Gastrocnemius medialis (tissue), 4 donors: ENCODE measurements at regions not wholly inside any gene's neighbourhood (a gene's known extent, or its start where the extent isn't known, plus 50 kb on each side); places are given as distances from the start of the nearest gene placed in this dataset.
A peak's percentile ranks its signal among the peaks of the same experiment; 100 is the strongest.

Experiments used
- ATAC-seq, 2 donors: fragments of 150-250 bp; one replicate each; pipeline ENCODE4 v1.9.1; 2016
- DNase-seq, 2 donors: peaks; one replicate each; pipeline ENCODE4 v3.0.0-alpha.2; 2019
- H3K27ac ChIP-seq, 4 donors: fragments of 200-600 bp; sonication (generic); 1 replicate in 1 of 4; 2 replicates in 3 of 4; pipeline ENCODE4 v1.5.1; 2016 to 2018; ENCODE audit warnings: mild to moderate bottlenecking in 2 of 4, moderate library complexity in 1 of 4
- H3K27me3 ChIP-seq, 3 donors: fragments of 200-600 bp; sonication (generic) in 2 of 3; 1 replicate in 1 of 3; 2 replicates in 2 of 3; pipeline versions ENCODE4 v1.5.1 to v1.6.0; 2016 to 2019; ENCODE audit warnings: mild to moderate bottlenecking in 1 of 3, moderate library complexity in 1 of 3
- H3K36me3 ChIP-seq, 2 donors: fragments of 200-600 bp; sonication (generic) in 1 of 2; one replicate each; pipeline ENCODE4 v1.5.1; 2017 to 2018
- H3K4me1 ChIP-seq, 2 donors: fragments of 200-600 bp; sonication (generic) in 1 of 2; one replicate each; pipeline ENCODE4 v1.5.1; 2016 to 2017; ENCODE audit warnings: mild to moderate bottlenecking in 2 of 2
- H3K4me3 ChIP-seq, 4 donors: fragments of 200-600 bp; sonication (generic) in 3 of 4; 1 replicate in 1 of 4; 2 replicates in 3 of 4; pipeline ENCODE4 v1.5.1; 2016 to 2019; ENCODE audit warnings: mild to moderate bottlenecking in 2 of 4
- H3K9me3 ChIP-seq, 3 donors: fragments of 200-600 bp; sonication (generic) in 2 of 3; 1 replicate in 1 of 3; 2 replicates in 2 of 3; pipeline ENCODE4 v1.5.1; 2016 to 2019
- POLR2A ChIP-seq, 2 donors: fragments of 450-650 bp; IDR thresholded peaks; one replicate each; pipeline ENCODE4 v1.6.1; 2017; ENCODE audit warnings: antibody characterized with exemption in 2 of 2, mild to moderate bottlenecking in 2 of 2, moderate library complexity in 2 of 2
- in situ Hi-C, 4 donors: fragments of 200-750 bp; cut with MboI; loops; one replicate each; pipeline versions ENCODE4 v1.15.0 to v1.8.0; 2017; ENCODE audit warnings: low sequenced_read_pairs in 4 of 4
- intact Hi-C: fragments of 100-400 bp; cut with DNase I; formaldehyde crosslinking; loops from one replicate; pipeline ENCODE4 v1.15.1; 2023; ENCODE audit warnings: low total_unique reads
- TF ChIP-seq, protein P1 (sequence below), 5 experiments: fragments of 450-650 bp in 3 of 5; fragments of 200-600 bp in 2 of 5; sonication (generic) in 2 of 5; IDR thresholded peaks in 4 of 5; conservative IDR thresholded peaks in 1 of 5; 1 replicate in 4 of 5; 2 replicates in 1 of 5; pipeline ENCODE4 v1.5.1; 2016 to 2019; ENCODE audit warnings: antibody characterized with exemption in 5 of 5, mild to moderate bottlenecking in 3 of 5, moderate library complexity in 3 of 5

GRCh38 chr1:56285554-56286402 is 293.6 kb downstream of the PLPP3 start:
- no peak overlapping the region for H3K4me3 ChIP-seq
- TF ChIP-seq, protein P1, sequence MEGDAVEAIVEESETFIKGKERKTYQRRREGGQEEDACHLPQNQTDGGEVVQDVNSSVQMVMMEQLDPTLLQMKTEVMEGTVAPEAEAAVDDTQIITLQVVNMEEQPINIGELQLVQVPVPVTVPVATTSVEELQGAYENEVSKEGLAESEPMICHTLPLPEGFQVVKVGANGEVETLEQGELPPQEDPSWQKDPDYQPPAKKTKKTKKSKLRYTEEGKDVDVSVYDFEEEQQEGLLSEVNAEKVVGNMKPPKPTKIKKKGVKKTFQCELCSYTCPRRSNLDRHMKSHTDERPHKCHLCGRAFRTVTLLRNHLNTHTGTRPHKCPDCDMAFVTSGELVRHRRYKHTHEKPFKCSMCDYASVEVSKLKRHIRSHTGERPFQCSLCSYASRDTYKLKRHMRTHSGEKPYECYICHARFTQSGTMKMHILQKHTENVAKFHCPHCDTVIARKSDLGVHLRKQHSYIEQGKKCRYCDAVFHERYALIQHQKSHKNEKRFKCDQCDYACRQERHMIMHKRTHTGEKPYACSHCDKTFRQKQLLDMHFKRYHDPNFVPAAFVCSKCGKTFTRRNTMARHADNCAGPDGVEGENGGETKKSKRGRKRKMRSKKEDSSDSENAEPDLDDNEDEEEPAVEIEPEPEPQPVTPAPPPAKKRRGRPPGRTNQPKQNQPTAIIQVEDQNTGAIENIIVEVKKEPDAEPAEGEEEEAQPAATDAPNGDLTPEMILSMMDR (IDR thresholded peaks at IDR 0.05 in 4 of 5, conservative IDR thresholded peaks at IDR 0.05 in 1 of 5) = no peak
- no peak for TF ChIP-seq POLR2A (IDR thresholded peaks at IDR 0.05)
- H3K9me3 ChIP-seq = no peaks in the 10 kb centered on the region
- no peaks in the 10 kb centered on the region for H3K36me3 ChIP-seq
- peak overlapping the region in 2 of 4 donors; percentile 29 for H3K27ac ChIP-seq
- H3K4me1 ChIP-seq = peaks cover 16 to 19% of the 10 kb centered on the region in 2 donors
- in situ Hi-C loops = no loop called here
- no peaks in the 10 kb centered on the region for H3K27me3 ChIP-seq
- ATAC-seq (peak; percentile 24 to 44), DNase-seq (no peak)
- intact Hi-C loops = no loop called here

GRCh38 chr1:56284928-56285327 is 294.4 kb downstream of the PLPP3 start:
- Histone ChIP-seq H3K4me1 (peaks cover 16 to 19% of the 10 kb centered on the region in 2 donors), H3K27ac (peak overlapping the region in 1 of 4 donors; percentile 29), H3K36me3 (no peaks in the 10 kb centered on the region), H3K9me3 (no peaks in the 10 kb centered on the region), H3K27me3 (no peaks in the 10 kb centered on the region), H3K4me3 (no peak overlapping the region)
- no peak for TF ChIP-seq POLR2A (IDR thresholded peaks at IDR 0.05)
- TF ChIP-seq, protein P1 (IDR thresholded peaks at IDR 0.05 in 4 of 5, conservative IDR thresholded peaks at IDR 0.05 in 1 of 5) = no peak
- in situ Hi-C loops (no loop called here), intact Hi-C loops (no loop called here)
- ATAC-seq (peak; percentile 56 to 64), DNase-seq (peak; percentile 15 to 23)

GRCh38 chr1:56278061-56278460 is 301.3 kb downstream of the PLPP3 start:
- in situ Hi-C loops = no loop called here
- TF ChIP-seq, protein P1 (IDR thresholded peaks at IDR 0.05 in 4 of 5, conservative IDR thresholded peaks at IDR 0.05 in 1 of 5) = no peak
- no peak for TF ChIP-seq POLR2A (IDR thresholded peaks at IDR 0.05)
- no peak for DNase-seq
- no peaks in the 10 kb centered on the region for H3K9me3 ChIP-seq
- intact Hi-C loops = no loop called here
- H3K36me3 ChIP-seq = no peaks in the 10 kb centered on the region
- no peaks in the 10 kb centered on the region for H3K4me1 ChIP-seq
- no peak for ATAC-seq
- H3K27ac ChIP-seq = no peak overlapping the region
- H3K27me3 ChIP-seq = no peaks in the 10 kb centered on the region
- H3K4me3 ChIP-seq = no peak overlapping the region

DNA sequence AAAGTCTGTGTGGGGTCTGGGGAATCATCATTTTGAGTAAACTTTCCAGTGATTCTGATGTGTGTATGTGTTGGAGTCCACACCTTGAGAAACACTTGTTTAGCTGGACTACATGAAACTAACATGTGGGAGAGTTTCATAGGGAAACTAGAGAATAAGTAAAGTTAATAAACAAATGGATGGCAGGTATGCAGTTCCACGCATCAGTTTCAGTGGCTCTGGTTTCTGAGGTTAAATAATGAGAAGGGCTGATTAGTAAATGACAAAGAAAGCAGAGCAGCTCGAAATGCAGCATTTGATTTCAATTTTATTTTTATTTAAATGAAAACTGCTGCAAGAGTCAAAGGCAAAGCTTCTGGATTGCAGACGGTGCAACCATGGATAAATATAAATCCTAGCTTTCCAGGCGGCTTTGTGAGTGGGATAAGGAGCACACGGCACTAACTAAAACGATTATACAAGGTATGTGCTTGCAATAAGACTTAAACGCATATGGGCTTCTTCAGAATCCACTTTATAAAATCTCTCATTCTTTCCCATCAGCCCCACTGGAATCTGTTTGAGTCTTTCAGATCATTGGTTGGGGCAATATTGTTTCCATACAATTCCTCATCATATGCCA is 310.7 kb downstream of the PLPP3 start:
- DNase-seq (no peak), ATAC-seq (no peak)
- TF ChIP-seq, protein P1 (IDR thresholded peaks at IDR 0.05 in 4 of 5, conservative IDR thresholded peaks at IDR 0.05 in 1 of 5) = no peak
- no peak for TF ChIP-seq POLR2A (IDR thresholded peaks at IDR 0.05)
- no peak overlapping the region for H3K4me3 ChIP-seq
- intact Hi-C loops (no loop called here), in situ Hi-C loops (no loop called here)
- no peak overlapping the region for H3K27ac ChIP-seq
- H3K27me3 ChIP-seq = no peaks in the 10 kb centered on the region
- H3K36me3 ChIP-seq = no peaks in the 10 kb centered on the region
- no peaks in the 10 kb centered on the region for H3K9me3 ChIP-seq
- peaks cover 0 to 7% of the 10 kb centered on the region in 2 donors for H3K4me1 ChIP-seq
